NCI-H510A (cell line): ENCODE measurements at regions not wholly inside any gene's neighbourhood (a gene's known extent, or its start where the extent isn't known, plus 50 kb on each side); places are given as distances from the start of the nearest gene placed in this dataset.

Experiments
- DNase-seq: peaks from one replicate; lab custom pipeline; 2025; lab: John Stamatoyannopoulos, UW

DNA sequence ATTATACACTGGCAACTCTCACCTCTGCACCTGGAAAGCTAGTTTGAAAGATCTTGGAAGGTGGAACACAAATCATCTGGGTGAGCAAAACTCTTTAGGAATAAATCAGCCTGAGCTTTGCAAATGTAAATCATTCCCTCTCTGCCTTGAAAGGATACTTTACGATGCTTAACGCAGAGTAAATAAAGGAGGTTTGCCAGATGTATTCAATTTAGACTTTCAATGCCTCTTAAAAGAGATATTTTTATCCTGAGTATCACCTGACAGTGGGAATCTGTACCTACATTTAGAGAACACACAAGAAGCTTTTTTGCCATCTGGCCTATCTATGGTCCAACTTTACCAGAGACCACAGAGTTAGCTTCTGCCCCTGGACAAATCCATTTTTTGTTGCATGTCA, 983.2 kb upstream of the CDH2 start:
- DNase-seq = peak; percentile 43

DNA sequence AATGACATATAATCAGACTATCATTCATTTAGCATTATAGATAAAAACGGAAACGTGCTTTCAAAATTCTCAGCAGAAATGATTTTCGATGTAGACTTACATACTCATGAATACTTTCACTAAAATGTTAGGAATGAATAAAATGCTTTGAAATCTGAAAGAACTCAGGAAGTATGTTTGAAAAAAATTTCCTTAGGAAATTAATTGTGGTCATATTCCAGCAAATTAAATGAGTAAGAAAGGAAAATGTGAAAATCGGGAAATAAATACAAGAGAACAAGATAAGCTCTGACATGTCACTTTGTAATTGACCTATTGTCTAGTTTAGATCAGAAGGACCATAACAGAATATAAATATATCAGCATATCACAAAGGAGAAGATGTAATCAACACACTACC, 981.0 kb upstream of the CDH2 start:
- no peak for DNase-seq

DNA sequence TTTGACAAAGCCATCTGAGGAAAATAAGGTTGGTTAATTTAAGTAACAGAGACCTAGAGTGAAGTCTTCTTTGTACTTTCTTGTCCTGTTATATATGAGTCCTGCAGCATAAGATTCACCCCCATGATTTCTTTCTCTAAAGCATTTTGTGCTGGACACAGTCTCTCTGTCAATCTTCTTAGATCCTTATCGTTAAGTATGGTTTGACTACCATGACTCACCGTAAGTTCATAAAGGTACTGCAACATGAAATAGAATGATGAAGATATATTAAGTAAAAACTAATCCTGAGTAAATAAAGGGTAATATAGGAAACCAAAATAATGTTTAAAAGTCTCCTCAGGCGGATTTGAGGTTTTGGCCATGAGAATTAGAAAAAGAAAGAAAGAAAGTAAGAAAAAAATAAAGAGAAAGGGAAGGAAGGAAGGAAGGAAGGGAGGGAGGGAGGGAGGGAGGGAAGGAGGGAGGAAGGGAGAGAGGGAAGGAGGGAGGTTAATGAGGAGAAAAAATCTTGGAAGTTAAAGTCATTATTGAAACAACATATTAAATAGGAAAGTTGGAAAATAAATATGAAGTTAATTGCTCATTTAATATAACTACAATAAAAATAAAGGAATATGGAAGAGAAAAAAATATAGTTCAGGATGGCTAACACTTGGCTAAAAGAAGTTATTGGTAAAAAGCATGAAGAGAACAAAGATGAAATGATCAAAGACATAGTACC, 980.3 kb upstream of the CDH2 start:
- no peak for DNase-seq

DNA sequence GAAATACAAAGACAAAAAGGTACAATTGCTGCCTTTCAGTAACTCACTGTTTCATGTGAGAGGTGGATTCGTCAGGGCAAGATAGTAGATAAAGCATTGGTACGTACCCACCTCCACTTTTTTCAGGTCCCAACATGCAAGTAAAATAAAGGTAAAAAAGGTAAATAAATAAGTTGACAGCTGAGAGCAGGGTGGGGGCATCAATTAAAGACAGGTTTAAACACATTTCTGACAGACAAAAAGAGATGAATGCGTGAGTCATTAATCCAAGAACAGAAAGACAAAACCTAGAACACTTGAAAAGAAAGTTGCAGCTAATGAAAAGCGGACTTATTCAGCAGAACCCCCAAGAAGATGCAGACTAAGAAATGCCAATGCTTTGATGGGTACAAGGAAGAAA, 979.6 kb upstream of the CDH2 start:
- DNase-seq = no peak

DNA sequence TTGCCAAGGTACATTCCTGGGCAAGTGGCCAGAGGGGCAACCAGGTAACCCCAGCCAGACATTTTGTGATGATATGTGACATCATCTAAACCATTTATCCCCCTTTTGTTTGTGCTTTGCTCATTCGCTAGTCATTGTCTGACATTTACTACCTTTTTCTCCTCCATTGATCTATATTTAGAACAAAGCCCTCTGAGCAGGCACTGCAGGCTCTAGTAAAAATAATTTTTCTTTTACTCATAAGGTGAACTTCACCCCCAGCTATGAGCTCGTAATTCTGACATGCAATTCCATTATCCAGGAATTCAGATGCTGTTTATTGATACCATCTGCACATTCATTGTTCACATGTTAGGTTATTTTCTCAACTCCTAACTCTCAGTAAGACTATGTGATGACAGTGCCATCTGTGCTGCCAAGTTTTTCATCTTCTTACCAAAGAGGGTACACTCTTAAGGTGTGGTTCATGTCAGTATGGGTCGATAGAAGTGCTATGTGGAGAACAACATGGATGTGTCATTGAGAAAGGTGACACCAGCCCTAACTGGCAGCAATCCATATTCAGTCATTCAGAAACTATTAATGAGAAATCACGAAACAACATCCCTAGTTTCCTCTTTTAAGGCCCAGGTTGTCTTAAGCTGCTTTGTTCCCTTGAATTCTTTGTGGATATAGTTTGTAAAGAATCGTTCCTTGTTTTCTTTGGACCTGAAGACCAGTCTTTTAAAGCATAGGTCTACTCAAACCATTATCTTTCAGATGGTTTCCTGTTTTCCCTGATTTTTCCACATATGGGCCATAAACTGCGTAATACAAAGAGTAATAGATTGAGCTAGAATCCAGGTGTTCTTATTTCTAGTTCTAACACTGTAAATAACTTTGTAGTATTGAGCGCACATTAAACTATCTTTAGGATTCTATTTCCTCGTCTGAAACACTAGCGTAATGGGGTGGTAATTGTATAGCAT, 978.1 kb upstream of the CDH2 start:
- DNase-seq = peak; percentile 5

DNA sequence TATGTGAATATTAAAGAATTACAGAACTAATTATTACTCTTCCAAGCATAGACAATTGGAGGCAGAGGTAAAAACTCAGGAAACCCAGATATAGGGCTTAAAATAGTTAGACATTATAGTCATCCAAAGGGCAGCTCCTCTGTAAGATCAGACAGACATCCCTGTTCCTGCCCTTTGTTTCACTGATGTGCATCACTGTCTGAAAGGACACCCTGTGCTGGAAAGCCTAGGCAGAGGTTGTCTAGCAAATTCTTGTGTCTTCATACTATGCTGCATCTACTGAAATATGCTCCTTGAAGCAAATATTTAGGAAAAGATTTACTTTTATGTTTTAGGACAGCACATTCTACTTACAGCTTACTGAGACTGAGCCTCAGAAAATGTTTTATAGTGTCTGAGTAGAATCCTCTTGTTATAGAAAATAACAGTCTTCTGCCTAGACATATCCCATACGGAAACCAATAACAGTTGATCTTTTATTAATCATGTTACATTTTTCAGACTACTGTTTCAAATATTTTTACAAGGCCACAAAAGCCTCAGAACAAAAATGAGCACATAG, 977.3 kb upstream of the CDH2 start:
- no peak for DNase-seq

DNA sequence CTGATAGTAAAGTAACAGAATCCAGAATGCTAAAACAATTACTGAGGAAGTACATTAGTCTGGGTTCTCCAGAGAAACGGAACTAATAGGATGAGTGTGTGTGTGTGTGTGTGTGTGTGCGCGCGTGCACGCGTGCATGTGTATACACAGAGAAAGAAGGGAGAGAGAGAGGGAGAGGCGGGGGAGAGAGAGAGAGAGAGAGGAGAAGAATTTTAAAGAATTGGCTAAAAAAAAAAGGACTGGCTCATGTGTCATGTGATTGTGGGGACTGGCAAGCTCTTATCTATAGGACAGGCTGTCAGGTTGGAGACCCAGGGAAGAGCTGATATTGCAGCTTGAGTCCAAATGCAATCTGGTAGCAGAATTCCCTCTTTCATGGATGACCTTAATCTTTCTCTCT, 976.2 kb upstream of the CDH2 start:
- no peak for DNase-seq

DNA sequence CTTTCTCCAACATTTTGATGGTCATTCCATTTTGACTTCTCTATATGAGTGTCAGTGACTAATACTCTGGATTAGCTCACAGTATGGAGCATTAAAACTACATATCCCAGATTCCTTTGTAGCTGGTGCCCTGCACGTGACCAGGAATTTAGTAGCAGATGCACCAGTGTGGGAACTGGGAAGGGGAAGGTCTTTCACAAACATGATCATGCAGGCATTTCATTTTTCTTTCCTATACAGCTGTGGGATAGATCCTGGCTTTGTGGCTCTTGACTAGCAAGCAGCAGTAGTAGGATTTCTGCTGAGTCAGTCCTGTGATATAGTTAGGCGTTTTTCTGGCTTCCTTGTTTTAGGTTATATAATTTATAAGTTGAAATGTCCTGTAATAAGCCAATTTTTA, 971.0 kb upstream of the CDH2 start:
- DNase-seq = no peak

DNA sequence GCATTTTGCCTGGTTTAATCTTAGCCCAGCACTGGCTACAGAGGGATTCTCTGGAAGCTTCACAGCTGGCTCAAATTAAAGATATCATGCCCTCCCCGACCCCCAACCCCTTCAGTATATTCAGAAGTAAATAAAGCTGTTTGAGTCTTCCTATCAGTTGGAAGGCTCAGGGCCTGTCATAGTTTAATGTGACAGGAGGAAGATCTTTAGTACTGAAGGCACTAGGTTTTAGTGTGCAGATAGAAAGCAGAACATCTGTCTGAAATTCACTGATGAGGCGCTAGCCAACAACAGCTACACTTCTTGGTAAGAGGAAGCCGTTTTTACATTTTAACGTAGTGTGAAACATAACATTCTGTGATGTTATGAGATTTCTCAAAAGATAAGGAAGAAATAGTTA, 969.1 kb upstream of the CDH2 start:
- DNase-seq = no peak

DNA sequence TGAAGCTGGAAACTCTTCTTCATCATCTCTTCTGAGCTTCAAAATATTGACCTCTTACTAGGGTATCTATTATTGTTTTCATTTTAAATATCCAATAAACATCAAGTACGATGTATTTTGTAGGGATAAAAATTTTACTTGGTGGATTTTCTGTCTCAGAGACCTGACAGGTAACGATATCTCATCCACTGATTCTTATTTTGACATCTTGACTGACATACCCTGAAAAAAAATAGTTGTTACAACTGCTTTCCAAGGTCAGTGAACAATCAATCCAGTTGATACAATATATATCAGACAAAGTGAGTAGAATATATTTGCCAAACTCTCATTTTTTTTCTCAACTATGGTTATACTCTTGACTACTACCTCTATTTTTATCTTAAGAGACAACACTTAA, 963.7 kb upstream of the CDH2 start:
- no peak for DNase-seq

DNA sequence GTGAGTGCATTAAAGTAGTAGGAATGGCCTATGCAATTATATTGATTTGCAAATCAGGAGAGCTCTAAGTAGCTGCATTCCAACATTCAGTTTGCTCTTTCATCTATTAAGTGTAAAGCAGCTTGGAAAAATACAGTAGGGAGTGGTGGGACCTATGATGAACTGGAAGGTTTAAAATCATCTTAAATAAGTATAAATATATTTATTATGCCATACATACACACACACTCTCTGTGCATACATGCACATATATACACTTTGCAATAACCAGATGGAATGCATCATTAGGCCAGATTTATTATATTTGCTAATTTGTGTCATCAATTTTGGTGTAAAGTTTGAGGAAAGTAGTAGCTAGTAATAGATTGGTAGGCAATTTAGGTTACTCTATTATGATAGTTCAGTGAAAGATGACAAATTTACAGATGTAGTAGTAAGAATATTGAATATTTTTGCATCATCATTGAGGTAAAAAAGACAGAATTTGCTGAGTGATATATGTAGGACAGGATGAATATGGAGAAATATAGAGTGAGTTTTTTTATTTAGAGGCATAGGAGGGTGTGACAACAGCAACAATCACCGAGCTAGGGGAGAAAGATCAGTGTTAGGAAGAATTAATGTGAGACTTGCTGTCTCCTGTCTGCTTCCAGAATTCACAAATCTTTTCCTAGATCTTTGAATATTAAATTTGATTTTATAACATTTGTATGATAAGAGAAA, 961.0 kb upstream of the CDH2 start:
- no peak for DNase-seq

DNA sequence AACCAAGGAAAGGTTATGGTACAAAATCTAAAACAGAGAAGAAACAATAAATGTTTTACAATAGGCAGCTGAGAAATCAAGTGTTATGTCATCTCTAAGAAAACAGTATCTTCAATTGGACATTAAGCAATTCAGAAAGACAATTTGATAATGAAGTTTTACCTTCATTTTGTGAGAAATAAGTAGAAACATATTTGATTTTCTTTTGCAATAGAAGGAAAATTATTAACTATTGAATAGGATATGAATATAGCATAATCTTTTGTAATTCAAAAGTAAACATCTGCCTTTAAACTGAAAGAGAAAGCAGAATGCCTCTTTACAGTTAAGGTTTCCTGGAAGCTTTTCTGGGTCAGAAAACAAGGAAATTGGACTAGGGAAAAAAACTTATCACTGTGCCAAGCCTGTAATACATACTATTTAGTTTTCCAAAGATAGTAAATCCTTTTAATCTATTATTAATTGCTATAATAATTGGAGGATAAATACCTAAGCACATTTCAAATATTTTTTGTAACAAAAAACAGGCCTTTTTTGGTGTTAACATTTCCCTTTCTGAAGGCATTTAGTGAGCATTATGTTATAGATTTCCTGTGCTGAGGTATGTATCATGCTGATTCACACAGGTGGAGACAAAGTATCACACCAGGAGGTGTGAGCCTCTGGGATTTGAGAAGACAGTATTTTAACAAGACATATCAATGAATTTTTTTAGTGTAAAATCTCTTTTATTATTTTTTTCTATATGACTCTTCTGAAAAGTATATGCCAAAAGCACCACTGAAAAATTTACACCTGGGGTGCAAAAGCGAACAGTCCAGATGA, 947.0 kb upstream of the CDH2 start:
- no peak for DNase-seq

DNA sequence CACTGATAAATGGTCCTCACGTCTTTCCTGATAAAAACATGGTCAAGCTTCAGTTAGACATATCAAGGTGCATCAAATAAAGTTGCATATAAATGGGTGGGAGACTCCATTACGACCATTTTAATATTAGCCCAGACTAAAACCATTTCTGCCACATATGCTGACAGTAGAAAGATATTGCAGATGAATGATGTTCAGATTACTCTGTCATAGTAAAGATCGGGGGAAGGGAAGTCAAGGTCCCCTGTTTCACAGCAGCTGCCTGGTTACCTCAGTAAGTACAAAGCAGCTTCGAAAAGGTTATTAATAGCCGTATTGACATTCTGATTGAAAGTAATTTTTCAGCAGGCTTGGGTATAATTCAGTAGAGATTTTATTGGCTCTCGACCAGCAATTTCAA, 927.7 kb upstream of the CDH2 start:
- peak; percentile 49 for DNase-seq

DNA sequence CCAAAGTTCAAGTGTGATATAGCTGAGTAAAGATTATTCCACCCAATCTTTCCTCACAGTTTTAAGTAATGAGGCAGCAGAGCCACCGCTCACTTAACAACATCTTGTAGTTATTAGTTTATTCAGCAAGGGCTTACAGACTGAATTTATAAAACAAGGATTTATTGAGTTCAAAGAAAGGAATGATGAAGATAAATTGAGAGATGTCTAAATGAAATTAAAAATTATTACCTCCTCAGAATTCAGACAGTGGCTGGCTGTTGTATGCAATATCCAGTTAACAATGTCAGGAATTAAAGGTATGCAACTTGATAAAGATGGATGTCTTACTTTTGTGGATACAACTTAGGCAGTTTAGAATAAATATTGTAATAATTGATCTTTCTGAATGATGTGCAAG, 927.3 kb upstream of the CDH2 start:
- DNase-seq = no peak

DNA sequence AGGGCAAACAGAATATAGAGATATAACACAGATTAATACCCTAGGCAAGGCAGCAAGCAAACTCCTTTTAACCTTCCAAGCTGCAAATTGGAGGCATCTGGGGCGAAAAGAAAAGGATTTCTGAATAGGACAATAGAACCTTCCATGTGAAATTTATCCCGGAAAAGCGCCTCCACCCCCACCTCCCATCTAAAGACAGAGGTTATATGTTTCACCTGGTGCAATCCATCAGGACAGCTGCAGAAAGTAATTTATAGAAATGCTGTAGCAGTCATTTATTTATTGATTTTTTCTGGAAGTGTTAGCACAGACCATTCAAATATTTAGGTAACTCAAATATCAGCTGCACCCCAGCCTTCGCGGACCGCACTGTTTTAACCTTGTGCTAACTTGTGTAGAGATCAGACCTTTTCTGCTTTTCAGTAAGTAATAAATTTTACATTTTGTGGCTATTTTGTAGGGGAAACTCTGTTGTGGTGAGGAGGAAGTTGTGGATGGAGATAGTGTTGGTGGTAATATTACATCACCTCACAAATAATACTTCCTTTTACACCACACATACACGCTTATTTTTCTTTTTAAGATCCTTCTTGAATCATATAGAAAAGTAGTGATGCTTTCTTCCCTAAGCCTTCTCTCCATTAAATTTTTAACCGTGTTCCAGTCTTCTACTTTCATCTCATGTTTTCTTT, 919.3 kb upstream of the CDH2 start:
- peak; percentile 64 for DNase-seq

DNA sequence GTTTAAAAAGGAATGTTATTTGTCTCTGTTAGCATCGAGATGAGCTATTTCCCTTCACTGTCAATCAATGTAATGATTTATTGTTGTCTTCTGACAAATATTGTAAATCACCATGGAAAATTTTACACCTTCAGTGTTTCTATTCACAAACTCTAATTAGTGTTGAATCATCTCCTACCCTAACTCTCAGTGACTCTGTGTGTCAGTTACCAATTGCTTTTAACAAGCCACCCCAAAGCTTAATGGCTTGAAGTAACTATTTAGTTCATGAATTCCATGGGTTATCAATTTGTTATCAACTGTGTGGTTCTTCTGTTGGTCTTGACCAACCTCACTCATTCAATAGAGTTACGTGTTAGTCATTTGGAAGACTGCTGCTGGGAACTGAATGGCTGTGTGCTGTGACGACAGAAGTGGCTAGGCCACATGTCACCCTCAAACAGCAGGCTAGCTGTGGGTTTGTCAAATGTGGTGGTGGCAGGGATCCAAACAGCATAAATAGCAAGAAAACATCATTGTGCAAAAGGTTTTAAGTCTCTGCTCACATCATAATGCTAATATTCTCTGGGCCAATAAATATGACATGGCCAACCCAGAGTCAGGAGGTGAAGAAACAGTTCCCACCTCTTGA, 910.8 kb upstream of the CDH2 start:
- no peak for DNase-seq

DNA sequence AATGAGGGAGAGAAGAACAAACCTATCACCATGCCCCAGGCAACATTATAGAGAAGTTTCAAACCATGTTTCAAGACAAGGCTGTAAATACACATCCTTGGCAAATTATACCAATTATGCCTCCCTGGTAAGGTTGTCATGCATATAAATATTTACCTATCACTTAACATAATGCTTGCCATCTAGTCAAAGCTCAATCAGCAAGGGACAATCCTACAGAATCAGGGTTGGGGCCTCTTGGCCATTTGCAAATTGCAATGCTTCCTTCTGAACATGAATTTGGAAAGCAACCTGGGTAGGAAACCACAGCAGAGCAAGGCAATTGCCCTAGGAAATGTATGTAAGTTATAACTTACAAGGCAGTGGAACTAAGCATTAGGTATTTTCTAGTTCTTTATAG, 907.2 kb upstream of the CDH2 start:
- DNase-seq = no peak

DNA sequence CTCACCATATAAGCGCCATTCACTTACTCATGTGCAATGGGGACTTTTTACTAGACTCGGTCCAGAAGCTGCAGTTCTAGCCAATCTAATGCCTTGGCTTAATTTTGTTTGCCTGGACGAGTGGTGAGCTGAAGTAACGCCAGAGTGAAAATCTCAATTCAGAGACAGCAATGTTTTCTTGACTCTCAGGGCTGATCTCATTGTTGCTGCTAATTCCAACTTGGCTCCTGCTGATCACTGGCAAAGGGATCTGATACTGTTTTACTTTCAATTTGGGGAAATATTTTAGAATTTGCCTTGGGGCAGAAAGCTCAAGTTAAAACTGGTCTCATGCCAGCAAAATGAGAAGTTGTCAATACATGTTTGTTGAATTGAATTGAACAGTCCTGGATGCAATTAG, 906.6 kb upstream of the CDH2 start:
- DNase-seq = no peak

DNA sequence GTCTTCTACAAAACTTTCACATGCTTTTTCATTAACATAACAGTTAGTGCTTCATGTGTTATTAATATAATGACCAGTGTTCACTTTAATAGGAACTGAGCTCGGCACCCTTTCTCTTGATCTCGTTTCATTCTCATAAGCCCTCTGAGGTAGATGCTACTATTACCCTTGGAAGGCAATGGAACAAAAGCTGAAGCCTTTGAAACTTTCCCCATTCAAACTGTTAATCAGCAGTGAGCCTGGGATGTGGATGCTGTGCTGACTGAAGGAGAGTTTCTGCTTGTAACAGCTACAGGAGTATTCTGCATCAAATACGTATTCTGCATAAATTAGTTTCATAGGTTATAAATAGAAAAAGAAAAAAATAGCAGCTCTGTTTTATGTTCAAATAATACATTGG, 904.0 kb upstream of the CDH2 start:
- DNase-seq = no peak

DNA sequence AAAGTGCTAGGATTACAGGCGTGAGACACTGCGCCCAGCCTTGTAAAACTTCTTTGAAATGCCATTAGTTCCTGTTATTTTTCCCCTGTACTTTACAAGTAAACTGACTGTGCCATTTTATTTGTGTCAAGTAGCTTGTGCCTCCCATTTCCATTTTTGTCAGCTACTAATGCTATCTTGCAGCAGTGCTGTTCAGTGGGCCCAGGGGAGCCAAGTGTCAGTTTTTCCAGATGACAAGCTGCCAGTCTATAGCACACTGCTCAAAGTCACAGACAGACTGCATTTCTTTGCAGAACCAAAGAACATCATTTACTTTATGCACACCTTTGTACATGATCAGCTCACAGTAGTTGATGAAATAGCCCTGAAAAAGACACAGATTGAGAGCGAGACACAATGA, 901.3 kb upstream of the CDH2 start:
- DNase-seq = no peak
